ENCODE measurements at regions not wholly inside any gene's neighbourhood (a gene's known extent, or its start where the extent isn't known, plus 50 kb on each side); places are given as distances from the start of the nearest gene placed in this dataset.

- H3K4me1 ChIP-seq (ENCODE audit: insufficient read depth) = peaks cover 8% of the 10 kb centered on the region; the same call in 1 of the 2 replicates
- no peak overlapping the region for H3K27ac Mint-ChIP-seq
- no peak for DNase-seq (ENCODE audit: low spot score)
- peaks cover 23% of the 10 kb centered on the region; the same call in 1 of the 2 replicates for H3K9me2 ChIP-seq (ENCODE audit: insufficient read depth)
- H3K36me3 ChIP-seq (ENCODE audit: insufficient read depth) = no peaks in the 10 kb centered on the region
- H3K9me3 Mint-ChIP-seq = no peaks in the 10 kb centered on the region
- no peaks in the 10 kb centered on the region for H3K27me3 ChIP-seq (ENCODE audit: insufficient read depth)
- H2AFZ ChIP-seq = no peak overlapping the region
- H3K4me3 Mint-ChIP-seq = no peak overlapping the region
- no peaks in the 10 kb centered on the region for H3K36me3 Mint-ChIP-seq (ENCODE audit: low read depth)
- peaks cover 2% of the 10 kb centered on the region for H3K27me3 Mint-ChIP-seq (ENCODE audit: insufficient read depth, low read depth, poor library complexity)
- H4K20me1 ChIP-seq (replicated peaks; ENCODE audit: insufficient read depth) = no peaks in the 10 kb centered on the region
- H3K4me3 ChIP-seq = no peak overlapping the region
- no peaks in the 10 kb centered on the region for H3F3A ChIP-seq (replicated peaks; ENCODE audit: low read depth)
- ATAC-seq = no peak
- TF ChIP-seq ZNF462 (CRISPR knock-in tag; IDR thresholded peaks at IDR 0.05) (no peak), REST (IDR thresholded peaks at IDR 0.05; ENCODE audit: unreplicated experiment) (no peak), NANOG (IDR thresholded peaks at IDR 0.05; ENCODE audit: borderline replicate concordance) (no peak), ZNF331 (CRISPR knock-in tag; IDR thresholded peaks at IDR 0.05; ENCODE audit: low read depth) (no peak), JUNB (IDR thresholded peaks at IDR 0.05; ENCODE audit: unreplicated experiment) (no peak), ZNF114 (CRISPR knock-in tag; IDR thresholded peaks at IDR 0.05) (no peak), CTCF (conservative IDR thresholded peaks at IDR 0.05; ENCODE audit: low read depth in 2 of 2) (no peak), EZH2 (IDR thresholded peaks at IDR 0.05; ENCODE audit: low read depth, unreplicated experiment) (no peak), CREB1 (CRISPR knock-in tag; IDR thresholded peaks at IDR 0.05; ENCODE audit: low read depth) (no peak), ETS1 (IDR thresholded peaks at IDR 0.05) (no peak), EZH2phosphoT487 (IDR thresholded peaks at IDR 0.05; ENCODE audit: unreplicated experiment) (no peak), STAT1 (IDR thresholded peaks at IDR 0.05; ENCODE audit: unreplicated experiment) (no peak), POLR2AphosphoS5 (IDR thresholded peaks at IDR 0.05; ENCODE audit: low read depth) (no peak)
- H3K27ac ChIP-seq (ENCODE audit: low read depth) = no peak overlapping the region
- peaks cover 23% of the 10 kb centered on the region for H3K4me1 Mint-ChIP-seq
- H3K79me2 ChIP-seq (replicated peaks; ENCODE audit: insufficient read depth) = no peaks in the 10 kb centered on the region
- no peak overlapping the region for H3K4me2 ChIP-seq
Observed at GRCh38 chr11:127194521-127194920, 194.0 kb upstream of the KIRREL3 start.

All from GM23338 (cell line).